ENCODE measurements at regions not wholly inside any gene's neighbourhood (a gene's known extent, or its start where the extent isn't known, plus 50 kb on each side); places are given as distances from the start of the nearest gene placed in this dataset. TPM values are rescaled to one million over a fixed set of nuclear protein-coding genes. Genes with fewer than 3 reads are reported as not detected.

- H3K4me3 ChIP-seq (ENCODE audit: insufficient read depth, low read length): no peak overlapping the region
- H2AFZ ChIP-seq (ENCODE audit: low read length): no peak overlapping the region
- no peaks in the 10 kb centered on the region for H4K20me1 ChIP-seq (ENCODE audit: insufficient read depth, low read length)
- H3K36me3 ChIP-seq (ENCODE audit: insufficient read depth, low read length): no peaks in the 10 kb centered on the region
- DNase-seq (ENCODE audit: insufficient read length, low spot score, missing footprints): no peak
- peaks cover 6% of the 10 kb centered on the region for H3K9me3 ChIP-seq (ENCODE audit: low read depth, low read length)
- H3K79me2 ChIP-seq (ENCODE audit: insufficient read depth, low read length): no peaks in the 10 kb centered on the region
- TF ChIP-seq, protein P1, sequence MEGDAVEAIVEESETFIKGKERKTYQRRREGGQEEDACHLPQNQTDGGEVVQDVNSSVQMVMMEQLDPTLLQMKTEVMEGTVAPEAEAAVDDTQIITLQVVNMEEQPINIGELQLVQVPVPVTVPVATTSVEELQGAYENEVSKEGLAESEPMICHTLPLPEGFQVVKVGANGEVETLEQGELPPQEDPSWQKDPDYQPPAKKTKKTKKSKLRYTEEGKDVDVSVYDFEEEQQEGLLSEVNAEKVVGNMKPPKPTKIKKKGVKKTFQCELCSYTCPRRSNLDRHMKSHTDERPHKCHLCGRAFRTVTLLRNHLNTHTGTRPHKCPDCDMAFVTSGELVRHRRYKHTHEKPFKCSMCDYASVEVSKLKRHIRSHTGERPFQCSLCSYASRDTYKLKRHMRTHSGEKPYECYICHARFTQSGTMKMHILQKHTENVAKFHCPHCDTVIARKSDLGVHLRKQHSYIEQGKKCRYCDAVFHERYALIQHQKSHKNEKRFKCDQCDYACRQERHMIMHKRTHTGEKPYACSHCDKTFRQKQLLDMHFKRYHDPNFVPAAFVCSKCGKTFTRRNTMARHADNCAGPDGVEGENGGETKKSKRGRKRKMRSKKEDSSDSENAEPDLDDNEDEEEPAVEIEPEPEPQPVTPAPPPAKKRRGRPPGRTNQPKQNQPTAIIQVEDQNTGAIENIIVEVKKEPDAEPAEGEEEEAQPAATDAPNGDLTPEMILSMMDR (IDR thresholded peaks at IDR 0.05; ENCODE audit: extremely low read depth, low read depth, low read length): no peak
- no peaks in the 10 kb centered on the region for H3K4me1 ChIP-seq (ENCODE audit: insufficient read depth, low read length)
- no peak overlapping the region for H3K27ac ChIP-seq (ENCODE audit: low read depth, low read length)
- no peaks in the 10 kb centered on the region for H3K27me3 ChIP-seq (ENCODE audit: insufficient read depth, low read length)
- no peak overlapping the region for H3K4me2 ChIP-seq (ENCODE audit: insufficient read depth, low read length)
Measured at GRCh38 chr6:51553246-51554015, 534.0 kb downstream of the PKHD1 start.

- DNase-seq (ENCODE audit: insufficient read length, low spot score, missing footprints): no peak
Measured at GRCh38 chr6:51554029-51554428, 533.4 kb downstream of the PKHD1 start.

DNA sequence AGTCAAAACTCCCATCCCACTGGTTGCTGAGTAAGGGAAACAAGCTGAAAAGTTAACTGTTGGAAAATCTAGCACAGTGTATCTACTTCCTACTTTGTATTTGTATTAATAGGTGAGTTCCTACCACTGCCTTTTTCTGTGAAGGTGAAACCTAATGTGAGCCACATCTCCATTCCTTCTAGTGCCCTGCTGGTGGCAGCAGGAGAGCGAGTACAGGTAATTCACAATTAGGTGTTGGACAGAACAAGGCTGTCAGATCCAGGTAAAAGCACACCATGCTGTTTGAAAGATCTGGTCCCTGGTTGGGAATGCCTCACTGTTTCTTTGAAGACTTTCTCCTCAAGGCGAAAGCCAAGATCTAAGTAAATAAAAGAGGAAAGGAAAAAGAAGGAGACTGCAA is 528.4 kb downstream of the PKHD1 start:
- H3K36me3 ChIP-seq (ENCODE audit: insufficient read depth, low read length): no peaks in the 10 kb centered on the region
- peaks cover 2% of the 10 kb centered on the region for H3K9me3 ChIP-seq (ENCODE audit: low read depth, low read length)
- no peak overlapping the region for H3K4me3 ChIP-seq (ENCODE audit: insufficient read depth, low read length)
- H3K79me2 ChIP-seq (ENCODE audit: insufficient read depth, low read length): no peaks in the 10 kb centered on the region
- H4K20me1 ChIP-seq (ENCODE audit: insufficient read depth, low read length): no peaks in the 10 kb centered on the region
- TF ChIP-seq, protein P1 (IDR thresholded peaks at IDR 0.05; ENCODE audit: extremely low read depth, low read depth, low read length): no peak
- no peaks in the 10 kb centered on the region for H3K27me3 ChIP-seq (ENCODE audit: insufficient read depth, low read length)
- no peaks in the 10 kb centered on the region for H3K4me1 ChIP-seq (ENCODE audit: insufficient read depth, low read length)
- no peak overlapping the region for H3K4me2 ChIP-seq (ENCODE audit: insufficient read depth, low read length)
- DNase-seq (ENCODE audit: insufficient read length, low spot score, missing footprints): no peak
- H2AFZ ChIP-seq (ENCODE audit: low read length): no peak overlapping the region
- no peak overlapping the region for H3K27ac ChIP-seq (ENCODE audit: low read depth, low read length)

More at GRCh38 chr6:51554029-51554428, 533.4 kb downstream of the PKHD1 start:
- Histone ChIP-seq H3K4me2 (ENCODE audit: insufficient read depth, low read length) (no peak overlapping the region), H3K4me3 (ENCODE audit: insufficient read depth, low read length) (no peak overlapping the region), H3K4me1 (ENCODE audit: insufficient read depth, low read length) (no peaks in the 10 kb centered on the region), H3K27ac (ENCODE audit: low read depth, low read length) (no peak overlapping the region), H3K9me3 (ENCODE audit: low read depth, low read length) (peaks cover 3% of the 10 kb centered on the region), H2AFZ (ENCODE audit: low read length) (no peak overlapping the region), H3K36me3 (ENCODE audit: insufficient read depth, low read length) (no peaks in the 10 kb centered on the region), H3K27me3 (ENCODE audit: insufficient read depth, low read length) (no peaks in the 10 kb centered on the region), H4K20me1 (ENCODE audit: insufficient read depth, low read length) (no peaks in the 10 kb centered on the region), H3K79me2 (ENCODE audit: insufficient read depth, low read length) (no peaks in the 10 kb centered on the region)
- TF ChIP-seq, protein P1 (IDR thresholded peaks at IDR 0.05; ENCODE audit: extremely low read depth, low read depth, low read length): no peak

GRCh38 chr6:51562198-51562597 is 525.2 kb downstream of the PKHD1 start:
- H3K27ac ChIP-seq (ENCODE audit: low read depth, low read length): no peak overlapping the region
- TF ChIP-seq, protein P1 (IDR thresholded peaks at IDR 0.05; ENCODE audit: extremely low read depth, low read depth, low read length): no peak
- H4K20me1 ChIP-seq (ENCODE audit: insufficient read depth, low read length): no peaks in the 10 kb centered on the region
- H3K9me3 ChIP-seq (ENCODE audit: low read depth, low read length): no peaks in the 10 kb centered on the region
- no peak for DNase-seq (ENCODE audit: insufficient read length, low spot score, missing footprints)
- H3K27me3 ChIP-seq (ENCODE audit: insufficient read depth, low read length): no peaks in the 10 kb centered on the region
- no peaks in the 10 kb centered on the region for H3K4me1 ChIP-seq (ENCODE audit: insufficient read depth, low read length)
- H3K4me3 ChIP-seq (ENCODE audit: insufficient read depth, low read length): no peak overlapping the region
- no peaks in the 10 kb centered on the region for H3K36me3 ChIP-seq (ENCODE audit: insufficient read depth, low read length)
- no peak overlapping the region for H2AFZ ChIP-seq (ENCODE audit: low read length)
- H3K4me2 ChIP-seq (ENCODE audit: insufficient read depth, low read length): no peak overlapping the region
- no peaks in the 10 kb centered on the region for H3K79me2 ChIP-seq (ENCODE audit: insufficient read depth, low read length)

Small RNA genes in the stretch of these regions (small RNA-seq; reads per million reads assigned to genes)
- gene RF00572: not detected

All from osteoblast (primary cell).